Stomach (tissue), 8 donors: ENCODE measurements at regions not wholly inside any gene's neighbourhood (a gene's known extent, or its start where the extent isn't known, plus 50 kb on each side); places are given as distances from the start of the nearest gene placed in this dataset.
"Not testable (repeated sequence)": the region's sequence is repeated elsewhere in the genome, so short reads cannot be mapped to it uniquely, and the experiment has no call there.

ENCODE experiments used
- DNase-seq, 2 donors: peaks; one replicate each; pipeline versions ENCODE4 v3.0.0 to v3.0.0-alpha.2; 2013 to 2019
- H3K27ac ChIP-seq, 5 donors: fragments of 200-600 bp in 4 of 5; sonication (generic) in 4 of 5; one replicate each; pipeline ENCODE4 v1.5.1; 2013 to 2019; ENCODE audit warnings: mild to moderate bottlenecking in 1 of 5, moderate library complexity in 1 of 5
- H3K27me3 ChIP-seq, 3 donors: fragments of 200-600 bp; sonication (generic); one replicate each; pipeline ENCODE4 v1.5.1; 2017 to 2019; ENCODE audit warnings: mixed run types in 1 of 3
- H3K36me3 ChIP-seq, 4 donors: fragments of 200-600 bp; sonication (generic); 1 replicate in 3 of 4; 2 replicates in 1 of 4; pipeline ENCODE4 v1.5.1; 2016 to 2019
- H3K4me1 ChIP-seq, 4 donors: fragments of 200-600 bp; sonication (generic); one replicate each; pipeline ENCODE4 v1.5.1; 2016 to 2019
- H3K4me3 ChIP-seq, 4 donors: fragments of 200-600 bp; sonication (generic) in 3 of 4; one replicate each; pipeline ENCODE4 v1.5.1; 2016 to 2019; ENCODE audit warnings: mild to moderate bottlenecking in 1 of 4
- H3K9me3 ChIP-seq, 4 donors: fragments of 200-600 bp; sonication (generic); one replicate each; pipeline ENCODE4 v1.5.1; 2016 to 2019
- EP300 ChIP-seq: sonication (generic); formaldehyde crosslinking; IDR thresholded peaks from one replicate; pipeline ENCODE4 v1.6.1; 2017; ENCODE audit warnings: antibody characterized with exemption
- POLR2A ChIP-seq, 4 donors: fragments of 450-650 bp; IDR thresholded peaks; one replicate each; pipeline ENCODE4 v1.6.1; 2016; ENCODE audit warnings: antibody characterized with exemption in 4 of 4, control low read depth in 2 of 4, mild to moderate bottlenecking in 1 of 4, moderate library complexity in 1 of 4
- POLR2AphosphoS5 ChIP-seq, 3 donors: sonication (generic); formaldehyde crosslinking; IDR thresholded peaks; one replicate each; pipeline ENCODE4 v1.6.1; 2016; ENCODE audit warnings: antibody characterized with exemption in 3 of 3
- WGBS, 5 donors: extraction: QIAGEN DNeasy Blood & Tissue Kit in 3 of 5; methylation state at CpG; one replicate each; pipeline versions ENCODE4 v1.1.5 to v1.1.7; 2013 to 2018; 5-methylcytosine and 5-hydroxymethylcytosine counted together
- intact Hi-C: fragments of 100-400 bp; cut with DNase I; formaldehyde crosslinking; loops from one replicate; pipeline ENCODE4 v1.15.1; 2023; ENCODE audit warnings: low total_unique reads
- TF ChIP-seq, protein P1 (sequence below), 7 experiments: fragments of 450-650 bp in 4 of 7; fragments of 200-600 bp in 3 of 7; sonication (generic) in 3 of 7; IDR thresholded peaks; one replicate each; pipeline ENCODE4 v1.5.1; 2016 to 2019; ENCODE audit warnings: antibody characterized with exemption in 7 of 7, control low read depth in 2 of 7, mild to moderate bottlenecking in 1 of 7
- donor health status: healthy with polysubstance abuse.
- donor health status: Bipolar disorder and iron deficiency.
- donor health status: healthy.

DNA sequence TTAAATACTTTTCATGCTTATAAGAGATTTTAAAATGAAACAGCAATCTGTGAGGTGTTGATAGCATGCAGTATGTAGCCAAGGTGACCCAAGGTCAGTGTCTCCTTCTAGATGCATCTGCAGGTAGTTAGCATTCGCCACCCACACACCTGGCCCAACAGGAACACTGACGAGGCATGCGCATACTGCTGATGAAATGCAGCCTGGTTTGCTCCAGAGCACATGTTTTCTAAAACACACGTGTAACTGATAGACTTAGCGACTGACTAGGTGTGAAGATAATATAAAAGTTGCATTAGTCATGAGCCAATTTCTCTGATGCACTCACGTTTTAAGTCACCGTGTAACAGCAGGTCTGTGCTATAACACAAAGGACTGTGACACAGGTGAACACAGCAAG, 77.1 kb upstream of the RPS6KA2 start:
- Histone ChIP-seq H3K4me1 (peaks cover 0 to 7% (median 3%) of the 10 kb centered on the region in 4 donors), H3K27me3 (no peaks in the 10 kb centered on the region), H3K36me3 (no peaks in the 10 kb centered on the region), H3K4me3 (no peak overlapping the region), H3K9me3 (no peaks in the 10 kb centered on the region), H3K27ac (no peak overlapping the region)
- no peak for TF ChIP-seq POLR2AphosphoS5 (IDR thresholded peaks at IDR 0.05)
- TF ChIP-seq, protein P1, sequence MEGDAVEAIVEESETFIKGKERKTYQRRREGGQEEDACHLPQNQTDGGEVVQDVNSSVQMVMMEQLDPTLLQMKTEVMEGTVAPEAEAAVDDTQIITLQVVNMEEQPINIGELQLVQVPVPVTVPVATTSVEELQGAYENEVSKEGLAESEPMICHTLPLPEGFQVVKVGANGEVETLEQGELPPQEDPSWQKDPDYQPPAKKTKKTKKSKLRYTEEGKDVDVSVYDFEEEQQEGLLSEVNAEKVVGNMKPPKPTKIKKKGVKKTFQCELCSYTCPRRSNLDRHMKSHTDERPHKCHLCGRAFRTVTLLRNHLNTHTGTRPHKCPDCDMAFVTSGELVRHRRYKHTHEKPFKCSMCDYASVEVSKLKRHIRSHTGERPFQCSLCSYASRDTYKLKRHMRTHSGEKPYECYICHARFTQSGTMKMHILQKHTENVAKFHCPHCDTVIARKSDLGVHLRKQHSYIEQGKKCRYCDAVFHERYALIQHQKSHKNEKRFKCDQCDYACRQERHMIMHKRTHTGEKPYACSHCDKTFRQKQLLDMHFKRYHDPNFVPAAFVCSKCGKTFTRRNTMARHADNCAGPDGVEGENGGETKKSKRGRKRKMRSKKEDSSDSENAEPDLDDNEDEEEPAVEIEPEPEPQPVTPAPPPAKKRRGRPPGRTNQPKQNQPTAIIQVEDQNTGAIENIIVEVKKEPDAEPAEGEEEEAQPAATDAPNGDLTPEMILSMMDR (IDR thresholded peaks at IDR 0.05): no peak
- TF ChIP-seq POLR2A (IDR thresholded peaks at IDR 0.05): no peak
- no peak for TF ChIP-seq EP300
- intact Hi-C loops: no loop called here
- 84 to 93% (median 86%) methylated on average over 7 of the region's 7 CpGs for WGBS, 5 donors
- no peak for DNase-seq

DNA sequence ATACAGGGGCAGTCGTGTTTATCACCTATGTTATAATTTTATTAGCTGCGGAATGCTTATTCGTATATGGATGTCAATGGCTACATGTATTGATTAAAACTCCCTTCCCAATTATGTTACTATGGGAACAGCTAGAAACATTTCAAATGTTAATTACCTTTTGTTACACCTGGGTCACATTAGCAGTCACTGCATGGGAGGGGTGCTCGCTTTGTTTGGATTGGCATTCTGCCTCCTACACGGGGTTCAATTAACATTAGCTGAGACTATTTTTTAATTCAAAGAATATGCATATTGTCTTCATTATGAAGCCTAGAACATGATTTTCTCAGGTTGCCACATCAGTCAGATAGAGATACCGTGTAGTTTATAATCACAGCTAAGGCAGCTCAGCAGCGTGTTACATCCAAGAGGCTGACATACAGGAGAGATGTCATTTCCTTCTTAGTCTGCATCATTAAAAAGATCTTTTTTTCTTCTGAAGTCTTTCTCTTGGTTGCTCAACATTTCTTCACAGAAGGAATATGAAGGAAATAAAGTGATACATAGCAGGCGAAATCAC, 76.2 kb upstream of the RPS6KA2 start:
- no peak overlapping the region for H3K4me3 ChIP-seq
- intact Hi-C loops: no loop called here
- H3K27ac ChIP-seq: no peak overlapping the region
- H3K27me3 ChIP-seq: no peaks in the 10 kb centered on the region
- TF ChIP-seq POLR2AphosphoS5 (IDR thresholded peaks at IDR 0.05) (no peak), EP300 (no peak), POLR2A (IDR thresholded peaks at IDR 0.05) (no peak)
- TF ChIP-seq, protein P1 (IDR thresholded peaks at IDR 0.05): no peak
- H3K9me3 ChIP-seq: no peaks in the 10 kb centered on the region
- 61 to 72% (median 64%) methylated on average over 8 of the region's 8 CpGs for WGBS, 5 donors
- DNase-seq: no peak
- no peaks in the 10 kb centered on the region for H3K36me3 ChIP-seq
- H3K4me1 ChIP-seq: peaks cover 0 to 7% (median 3%) of the 10 kb centered on the region in 4 donors

DNA sequence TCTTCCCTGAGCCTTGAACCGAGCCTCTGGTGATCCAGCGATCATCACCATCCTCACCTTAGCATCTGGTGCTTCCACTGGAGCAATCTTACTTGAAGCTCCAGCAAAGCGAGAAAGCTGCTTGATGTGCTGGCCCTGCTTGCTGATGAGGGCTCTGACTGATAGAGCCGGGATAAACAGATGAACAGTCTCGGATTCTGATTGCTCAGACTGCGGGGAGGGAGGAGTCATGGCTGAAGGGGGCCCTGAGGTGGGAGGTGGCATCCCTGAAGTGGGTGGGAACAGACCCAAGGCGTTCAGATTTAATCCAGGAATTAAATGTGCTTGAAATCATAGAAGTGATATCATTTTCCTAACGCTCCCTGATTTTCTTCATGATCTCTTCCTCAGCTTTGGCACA, 74.4 kb upstream of the RPS6KA2 start:
- intact Hi-C loops, H3K4me1 ChIP-seq, H3K9me3 ChIP-seq, DNase-seq, H3K27ac ChIP-seq, H3K27me3 ChIP-seq, H3K4me3 ChIP-seq, H3K36me3 ChIP-seq: not testable (repeated sequence)
- 80 to 86% (median 83%) methylated on average over 8 of the region's 8 CpGs for WGBS, 5 donors

DNA sequence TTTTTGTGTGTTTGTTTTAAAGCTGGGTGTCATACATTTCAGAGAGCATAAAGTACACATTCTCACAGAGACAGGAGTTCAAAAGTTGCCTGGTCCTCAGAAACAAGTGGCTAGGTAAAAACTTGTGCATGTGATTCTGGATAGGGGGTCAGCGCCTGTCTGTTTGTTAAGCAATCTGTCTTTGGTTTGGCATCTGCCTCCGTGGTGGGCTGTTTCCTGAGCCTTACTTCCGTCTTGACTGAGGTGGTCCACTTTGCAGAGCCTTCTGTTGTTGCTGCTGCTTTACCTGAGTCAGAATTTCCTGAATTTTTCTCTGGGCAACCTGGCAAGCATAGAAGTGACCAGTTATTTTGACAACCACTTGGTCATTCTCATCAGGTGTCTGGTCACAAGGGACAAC, 73.8 kb upstream of the RPS6KA2 start:
- H3K4me3 ChIP-seq, H3K9me3 ChIP-seq, H3K27ac ChIP-seq, H3K4me1 ChIP-seq, H3K36me3 ChIP-seq, intact Hi-C loops, H3K27me3 ChIP-seq, DNase-seq: not testable (repeated sequence)
- WGBS, 5 donors: 44 to 71% (median 54%) methylated on average over 3 of the region's 3 CpGs

DNA sequence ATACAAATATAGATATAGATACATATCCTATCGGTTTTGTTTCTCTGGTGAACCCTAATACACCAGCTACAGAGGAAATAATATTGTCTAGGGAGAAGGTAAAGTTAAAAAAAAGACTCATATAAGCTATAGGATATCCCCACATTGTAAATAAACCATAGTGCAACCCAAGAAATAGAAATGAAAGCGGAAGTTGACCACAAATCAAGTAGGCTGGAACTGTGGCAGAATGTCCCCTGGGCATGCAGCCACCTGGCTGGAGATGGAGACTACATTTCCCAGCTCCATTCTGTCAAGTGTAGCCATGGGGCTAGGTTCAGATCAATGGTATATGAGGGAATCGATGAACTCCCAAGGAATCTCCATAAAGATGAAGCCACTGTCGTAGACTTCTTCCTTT, 70.1 kb upstream of the RPS6KA2 start:
- whole genome bisulfite sequencing, 5 donors: 80 to 91% (median 86%) methylated on average over 4 of the region's 4 CpGs
- Histone ChIP-seq H3K27me3 (no peaks in the 10 kb centered on the region), H3K9me3 (no peaks in the 10 kb centered on the region), H3K36me3 (no peaks in the 10 kb centered on the region), H3K4me3 (no peak overlapping the region), H3K4me1 (no peaks in the 10 kb centered on the region), H3K27ac (no peak overlapping the region)
- TF ChIP-seq POLR2A (IDR thresholded peaks at IDR 0.05) (no peak), POLR2AphosphoS5 (IDR thresholded peaks at IDR 0.05) (no peak), EP300 (no peak)
- TF ChIP-seq, protein P1 (IDR thresholded peaks at IDR 0.05): no peak
- DNase-seq: no peak
- intact Hi-C loops: no loop called here
